Endodermal cell (in vitro differentiated cells): ENCODE measurements at regions not wholly inside any gene's neighbourhood (a gene's known extent, or its start where the extent isn't known, plus 50 kb on each side); places are given as distances from the start of the nearest gene placed in this dataset.

Source experiments
- DNase-seq: peaks from one replicate; pipeline ENCODE4 v3.0.0-alpha.2; 2017
- H3K27ac ChIP-seq: 2 replicates; pipeline ENCODE4 v1.5.1; 2013; ENCODE audit warnings: mild to moderate bottlenecking, low read depth, low read length, moderate library complexity
- H3K27me3 ChIP-seq: 2 replicates; pipeline ENCODE4 v1.6.1; 2013; ENCODE audit warnings: mild to moderate bottlenecking, low read length, moderate library complexity; ENCODE audit not compliant: insufficient read depth, control insufficient read depth, poor library complexity, severe bottlenecking
- H3K36me3 ChIP-seq: 2 replicates; pipeline ENCODE4 v1.7.0; 2013; ENCODE audit warnings: mild to moderate bottlenecking, low read length, moderate library complexity; ENCODE audit not compliant: control insufficient read depth, insufficient read depth
- H3K4me1 ChIP-seq: one replicate; pipeline ENCODE4 v1.7.0; 2013; ENCODE audit warnings: low read length; ENCODE audit not compliant: control insufficient read depth, insufficient read depth
- H3K4me3 ChIP-seq: 2 replicates; pipeline ENCODE4 v1.5.1; 2013; ENCODE audit warnings: mild to moderate bottlenecking, low read length, moderate library complexity
- H3K9ac ChIP-seq: 2 replicates; pipeline ENCODE4 v1.6.1; 2013; ENCODE audit warnings: mild to moderate bottlenecking, low read length, moderate library complexity; ENCODE audit not compliant: poor library complexity, severe bottlenecking; ENCODE audit errors: extremely low read depth
- H3K9me3 ChIP-seq: 2 replicates; pipeline ENCODE4 v1.6.1; 2013; ENCODE audit warnings: mild to moderate bottlenecking, low read length, moderate library complexity; ENCODE audit not compliant: control insufficient read depth
- H3K27ac Mint-ChIP-seq: 2 replicates; pipeline ENCODE4 v1.8.0; 2020; ENCODE audit warnings: mixed read lengths
- H3K27me3 Mint-ChIP-seq: 2 replicates; pipeline ENCODE4 v1.8.0; 2021; ENCODE audit warnings: mild to moderate bottlenecking, mixed read lengths; ENCODE audit not compliant: insufficient read depth
- H3K36me3 Mint-ChIP-seq: 2 replicates; pipeline ENCODE4 v1.8.0; 2020; ENCODE audit warnings: low read depth, mixed read lengths
- H3K4me1 Mint-ChIP-seq: 2 replicates; pipeline ENCODE4 v1.8.0; 2020; ENCODE audit warnings: mixed read lengths
- H3K4me3 Mint-ChIP-seq: 2 replicates; pipeline ENCODE4 v1.8.0; 2020; ENCODE audit warnings: mild to moderate bottlenecking, moderate library complexity, mixed read lengths
- H3K9me3 Mint-ChIP-seq: 2 replicates; pipeline ENCODE4 v1.8.0; 2020; ENCODE audit warnings: mild to moderate bottlenecking, mixed read lengths
- CTCF ChIP-seq: fragments of 200-600 bp; sonication (generic); conservative IDR thresholded peaks from 2 replicates; pipeline ENCODE4 v1.5.0; 2021; ENCODE audit warnings: antibody characterized with exemption, mild to moderate bottlenecking
- WGBS, 2 experiments: methylation state at CpG; one replicate each; pipeline versions ENCODE4 v1.1.5 to v1.1.7; 2013; ENCODE audit warnings: missing lambda C conversion rate in 2 of 2, mixed read lengths in 1 of 2; ENCODE audit not compliant: insufficient coverage in 1 of 2, insufficient read length in 1 of 2; 5-methylcytosine and 5-hydroxymethylcytosine counted together

- H3K9me3 Mint-ChIP-seq: no peaks in the 10 kb centered on the region
- H3K27me3 Mint-ChIP-seq: no peaks in the 10 kb centered on the region
- peaks cover 16% of the 10 kb centered on the region for H3K4me1 ChIP-seq
- WGBS, 2 experiments: 40 to 42% methylated on average over 2 to 5 of the region's 5 CpGs
- DNase-seq: no peak
- no peaks in the 10 kb centered on the region for H3K27me3 ChIP-seq
- peaks cover 32% of the 10 kb centered on the region for H3K4me1 Mint-ChIP-seq
- no peak overlapping the region for H3K4me3 Mint-ChIP-seq
- no peak overlapping the region for H3K27ac Mint-ChIP-seq
- no peaks in the 10 kb centered on the region for H3K36me3 ChIP-seq
- H3K9ac ChIP-seq: no peak overlapping the region
- no peaks in the 10 kb centered on the region for H3K9me3 ChIP-seq
- no peaks in the 10 kb centered on the region for H3K36me3 Mint-ChIP-seq
- H3K27ac ChIP-seq: no peak overlapping the region
- no peak for TF ChIP-seq CTCF
- H3K4me3 ChIP-seq: no peak overlapping the region
Measured at GRCh38 chr11:115117956-115118493, 386.2 kb downstream of the CADM1 start.

- no peak overlapping the region for H3K4me3 Mint-ChIP-seq
- no peak for TF ChIP-seq CTCF
- Histone ChIP-seq H3K27ac (no peak overlapping the region), H3K9me3 (no peaks in the 10 kb centered on the region), H3K36me3 (no peaks in the 10 kb centered on the region), H3K27me3 (no peaks in the 10 kb centered on the region), H3K9ac (no peak overlapping the region), H3K4me3 (no peak overlapping the region), H3K4me1 (peaks cover 16% of the 10 kb centered on the region)
- peaks cover 34% of the 10 kb centered on the region for H3K4me1 Mint-ChIP-seq
- H3K27ac Mint-ChIP-seq: no peak overlapping the region
- H3K9me3 Mint-ChIP-seq: no peaks in the 10 kb centered on the region
- WGBS, 2 experiments: 81 to 100% methylated on average over 1 to 6 of the region's 6 CpGs
- no peak for DNase-seq
- H3K36me3 Mint-ChIP-seq: no peaks in the 10 kb centered on the region
- H3K27me3 Mint-ChIP-seq: no peaks in the 10 kb centered on the region
Measured at GRCh38 chr11:115119146-115119545, 385.1 kb downstream of the CADM1 start.
